IMR-90 (cell line): ENCODE measurements at regions not wholly inside any gene's neighbourhood (a gene's known extent, or its start where the extent isn't known, plus 50 kb on each side); places are given as distances from the start of the nearest gene placed in this dataset.
A peak's percentile ranks its signal among the peaks of the same experiment; 100 is the strongest.

Experiments used
- ATAC-seq: fragments of 200-7000 bp; cut with Tn5 transposase; 2 replicates; pipeline ENCODE4 v1.9.1; 2020; ENCODE audit warnings: low read depth, mild to moderate bottlenecking, moderate library complexity
- BruUV-seq: library from RNA; stranded (reverse); fragments of 400-500 nt; replicated peaks from 2 replicates; lab custom pipeline; 2021; lab: Mats Ljungman, UMichigan
- CTCF ChIA-PET: fragments of 300-600 bp; formaldehyde crosslinking; extraction: SDS; loops from one replicate; lab custom pipeline; 2021; ENCODE audit warnings: antibody characterized with exemption; lab: Yijun Ruan, JAX
- POLR2A ChIA-PET: fragments of 300-600 bp; sonication (Branson Sonifier 250); formaldehyde crosslinking; loops from one replicate; lab custom pipeline; 2022; ENCODE audit warnings: antibody characterized with exemption; ENCODE audit not compliant: unreplicated experiment; lab: Charles Lee
- DNase-seq: peaks from one replicate; pipeline ENCODE4 v3.0.0; 2013
- H2AFZ ChIP-seq: replicated peaks from 2 replicates; pipeline ENCODE3; 2013; ENCODE audit warnings: low read length, mild to moderate bottlenecking; ENCODE audit not compliant: poor library complexity
- H2AK5ac ChIP-seq: 2 replicates; pipeline ENCODE4 v1.6.1; 2013; ENCODE audit warnings: low read depth, low read length, inconsistent platforms
- H2AK9ac ChIP-seq: replicated peaks from 2 replicates; pipeline ENCODE3; 2013; ENCODE audit warnings: mild to moderate bottlenecking, low read depth, low read length, moderate library complexity; ENCODE audit not compliant: poor library complexity
- H2BK120ac ChIP-seq: 2 replicates; pipeline ENCODE4 v1.6.1; 2013; ENCODE audit warnings: low read depth, low read length, inconsistent platforms
- H2BK15ac ChIP-seq: 3 replicates; pipeline ENCODE4 v1.6.1; 2013; ENCODE audit warnings: low read depth, low read length, inconsistent platforms
- H2BK20ac ChIP-seq: 2 replicates; pipeline ENCODE4 v1.6.1; 2013; ENCODE audit warnings: low read depth, mild to moderate bottlenecking, inconsistent platforms, low read length, moderate library complexity
- H2BK5ac ChIP-seq: 2 replicates; pipeline ENCODE4 v1.6.1; 2013; ENCODE audit warnings: mild to moderate bottlenecking, low read depth, low read length, inconsistent platforms; ENCODE audit not compliant: poor library complexity, severe bottlenecking
- H3K14ac ChIP-seq: replicated peaks from 2 replicates; pipeline ENCODE4 v1.6.1; 2013; ENCODE audit warnings: low read depth, low read length, inconsistent platforms
- H3K18ac ChIP-seq: 2 replicates; pipeline ENCODE4 v1.6.1; 2013; ENCODE audit warnings: low read depth, low read length, control low read depth
- H3K23ac ChIP-seq: 2 replicates; pipeline ENCODE4 v1.6.1; 2013; ENCODE audit warnings: low read depth, low read length, inconsistent platforms
- H3K27ac ChIP-seq: 2 replicates; pipeline ENCODE4 v1.5.1; 2013; ENCODE audit warnings: mild to moderate bottlenecking, control low read depth, low read length; ENCODE audit not compliant: insufficient read depth
- H3K27me3 ChIP-seq: 2 replicates; pipeline ENCODE4 v1.6.1; 2013; ENCODE audit warnings: low read length; ENCODE audit not compliant: control insufficient read depth, insufficient read depth
- H3K36me3 ChIP-seq: 2 replicates; pipeline ENCODE4 v1.6.1; 2013; ENCODE audit warnings: low read length, mixed read lengths; ENCODE audit not compliant: control insufficient read depth, insufficient read depth
- H3K4ac ChIP-seq: 2 replicates; pipeline ENCODE4 v1.6.1; 2013; ENCODE audit warnings: low read depth, low read length, inconsistent platforms
- H3K4me1 ChIP-seq: 2 replicates; pipeline ENCODE4 v1.6.1; 2013; ENCODE audit warnings: low read length, mixed read lengths; ENCODE audit not compliant: control insufficient read depth, insufficient read depth
- H3K4me2 ChIP-seq: 2 replicates; pipeline ENCODE4 v1.6.1; 2013; ENCODE audit warnings: low read depth, mild to moderate bottlenecking, control low read depth, low read length, moderate library complexity
- H3K4me3 ChIP-seq: 2 replicates; pipeline ENCODE4 v1.5.1; 2013; ENCODE audit warnings: low read depth, mild to moderate bottlenecking, control low read depth, low read length, moderate library complexity; ENCODE audit not compliant: insufficient read depth
- H3K56ac ChIP-seq: 2 replicates; pipeline ENCODE4 v1.6.1; 2013; ENCODE audit warnings: low read length, inconsistent platforms; ENCODE audit not compliant: insufficient read depth; ENCODE audit errors: extremely low read depth
- H3K79me1 ChIP-seq, 2 experiments: 2 replicates each; pipeline ENCODE4 v1.6.1; 2013; ENCODE audit warnings: low read length in 2 of 2, inconsistent platforms in 1 of 2, low read depth in 1 of 2
- H3K9ac ChIP-seq: 2 replicates; pipeline ENCODE4 v1.6.1; 2013; ENCODE audit warnings: low read depth, low read length, control low read depth
- H3K9me1 ChIP-seq: 2 replicates; pipeline ENCODE4 v1.6.1; 2013; ENCODE audit warnings: low read length, inconsistent platforms; ENCODE audit not compliant: insufficient read depth
- H3K9me3 ChIP-seq: 2 replicates; pipeline ENCODE4 v1.6.1; 2013; ENCODE audit warnings: low read length; ENCODE audit not compliant: control insufficient read depth, insufficient read depth
- H4K20me1 ChIP-seq: 2 replicates; pipeline ENCODE4 v1.6.1; 2013; ENCODE audit warnings: low read length, inconsistent platforms; ENCODE audit not compliant: insufficient read depth
- H4K5ac ChIP-seq: 2 replicates; pipeline ENCODE4 v1.6.1; 2013; ENCODE audit warnings: mild to moderate bottlenecking, low read depth, low read length, control low read depth
- H4K8ac ChIP-seq, 2 experiments: 2 replicates each; pipeline ENCODE4 v1.6.1; 2013; ENCODE audit warnings: low read depth in 2 of 2, low read length in 2 of 2, control low read depth in 1 of 2, inconsistent platforms in 1 of 2
- H4K91ac ChIP-seq: 2 replicates; pipeline ENCODE4 v1.6.1; 2013; ENCODE audit warnings: low read depth, low read length, inconsistent platforms; ENCODE audit not compliant: insufficient read depth
- BHLHE40 ChIP-seq: fragments of 150-350 bp; IDR thresholded peaks from 2 replicates; pipeline ENCODE4 v1.6.1; 2016; ENCODE audit warnings: mild to moderate bottlenecking, low read depth, low read length
- CEBPB ChIP-seq: IDR thresholded peaks from 2 replicates; pipeline ENCODE4 v1.6.1; 2012; ENCODE audit warnings: low read depth, low read length, improper control_type of control experiment
- CHD1 ChIP-seq: IDR thresholded peaks from 2 replicates; pipeline ENCODE4 v1.6.1; 2012; ENCODE audit warnings: low read depth, low read length, improper control_type of control experiment
- CTCF ChIP-seq: conservative IDR thresholded peaks from 2 replicates; pipeline ENCODE4 v1.5.1; 2012; ENCODE audit warnings: mild to moderate bottlenecking, low read depth, low read length, improper control_type of control experiment
- ELK1 ChIP-seq: fragments of 150-350 bp; IDR thresholded peaks from 2 replicates; pipeline ENCODE4 v1.6.1; 2016; ENCODE audit warnings: low read depth, mild to moderate bottlenecking, low read length, moderate library complexity, borderline replicate concordance
- FOS ChIP-seq: fragments of 150-350 bp; IDR thresholded peaks from 2 replicates; pipeline ENCODE4 v1.6.1; 2016; ENCODE audit warnings: low read depth, low read length
- MAFK ChIP-seq: IDR thresholded peaks from 2 replicates; pipeline ENCODE4 v1.6.1; 2012; ENCODE audit warnings: low read depth, low read length, improper control_type of control experiment
- MAZ ChIP-seq: IDR thresholded peaks from 2 replicates; pipeline ENCODE4 v1.6.1; 2012; ENCODE audit warnings: low read depth, mild to moderate bottlenecking, low read length, improper control_type of control experiment, moderate library complexity, borderline replicate concordance
- MXI1 ChIP-seq: IDR thresholded peaks from 2 replicates; pipeline ENCODE4 v1.6.1; 2012; ENCODE audit warnings: low read depth, mild to moderate bottlenecking, low read length, moderate library complexity, borderline replicate concordance
- NFE2L2 ChIP-seq: fragments of 150-350 bp; IDR thresholded peaks from 2 replicates; pipeline ENCODE4 v1.6.1; 2016; ENCODE audit warnings: low read depth, mild to moderate bottlenecking, low read length
- POLR2A ChIP-seq: IDR thresholded peaks from 2 replicates; pipeline ENCODE4 v1.6.1; 2012; ENCODE audit warnings: mild to moderate bottlenecking, low read depth, low read length
- RAD21 ChIP-seq: IDR thresholded peaks from 2 replicates; pipeline ENCODE4 v1.6.1; 2012; ENCODE audit warnings: low read length, improper control_type of control experiment
- RCOR1 ChIP-seq: IDR thresholded peaks from 2 replicates; pipeline ENCODE4 v1.6.1; 2012; ENCODE audit warnings: mild to moderate bottlenecking, low read length, improper control_type of control experiment; ENCODE audit not compliant: insufficient replicate concordance
- RFX5 ChIP-seq: IDR thresholded peaks from 2 replicates; pipeline ENCODE4 v1.8.0; 2012; ENCODE audit warnings: low read depth, mild to moderate bottlenecking, low read length, moderate library complexity
- SMC3 ChIP-seq: fragments of 150-350 bp; IDR thresholded peaks from 2 replicates; pipeline ENCODE4 v1.6.1; 2016; ENCODE audit warnings: low read depth, mild to moderate bottlenecking, antibody characterized with exemption, low read length, moderate library complexity
- USF2 ChIP-seq: fragments of 150-350 bp; IDR thresholded peaks from 2 replicates; pipeline ENCODE4 v1.6.1; 2017; ENCODE audit warnings: mild to moderate bottlenecking, antibody characterized with exemption, low read length, low read depth
- WGBS, 2 experiments: methylation state at CpG; one replicate each; pipeline versions ENCODE4 v1.1.5 to v1.1.7; 2013; ENCODE audit warnings: missing lambda C conversion rate in 2 of 2; ENCODE audit not compliant: insufficient read length in 1 of 2; ENCODE audit errors: extremely low coverage in 2 of 2; 5-methylcytosine and 5-hydroxymethylcytosine counted together
- dilution Hi-C: fragments of 300-500 bp; cut with HindIII; formaldehyde crosslinking; loops from one replicate; pipeline ENCODE4 v1.14.3; 2018; ENCODE audit warnings: low sequenced_read_pairs; ENCODE audit not compliant: unreplicated experiment
- in situ Hi-C: fragments of 300-500 bp; cut with MboI; formaldehyde crosslinking; loops from 3 replicates; pipeline ENCODE4 v1.14.3; 2019; ENCODE audit warnings: low sequenced_read_pairs, inconsistent platforms, mixed read lengths
- intact Hi-C: fragments of 100-400 bp; cut with micrococcal nuclease; formaldehyde crosslinking; loops from 2 replicates; pipeline ENCODE4 v1.10.0; 2022

- no TSS peak for BruUV-seq
- POLR2A ChIA-PET, result interaction anchor here (0.6 kb wide), 2 partner anchors 13 to 166 kb away, joined by 3 read pairs; no protein-coding TSS in a partner anchor
- dilution Hi-C loops (no loop called here), intact Hi-C loops (loop anchor here (1.0 to 5.0 kb wide), 4 partner anchors 36 to 129 kb away; no protein-coding TSS in a partner anchor), in situ Hi-C loops (no loop called here)
- H3K23ac ChIP-seq, result no peak overlapping the region
- CTCF ChIA-PET, result interaction anchor here (1.0 kb wide), 1 partner anchor 51 kb away, joined by 3 read pairs; no protein-coding TSS in a partner anchor
- no peak overlapping the region for H3K4me3 ChIP-seq
- no peak overlapping the region for H2AFZ ChIP-seq
- H3K4me2 ChIP-seq, result no peak overlapping the region; the same call in 1 of the 2 replicates
- peaks cover 7% of the 10 kb centered on the region; the same call in 1 of the 2 replicates for H3K4me1 ChIP-seq
- no peaks in the 10 kb centered on the region for H3K9me1 ChIP-seq
- no peak overlapping the region; the same call in 1 of the 2 replicates for H3K18ac ChIP-seq
- DNase-seq (peak; percentile 99), ATAC-seq (peak; percentile 88)
- H3K27me3 ChIP-seq, result no peaks in the 10 kb centered on the region
- H4K8ac ChIP-seq, result no peak overlapping the region
- TF ChIP-seq POLR2A (no peak), CEBPB (peak; percentile 97), ELK1 (no peak), BHLHE40 (no peak), MAFK (peak; percentile 73), NFE2L2 (peak; percentile 96), CTCF (no peak), USF2 (no peak), FOS (peak; percentile 43; the same call in 1 of the 2 replicates), RAD21 (no peak), SMC3 (no peak), MXI1 (no peak), MAZ (no peak), CHD1 (no peak), RCOR1 (no peak), RFX5 (no peak)
- no peak overlapping the region for H3K14ac ChIP-seq
- no peak overlapping the region for H3K9ac ChIP-seq
- H3K56ac ChIP-seq, result no peak overlapping the region; the same call in 1 of the 2 replicates
- no peak overlapping the region for H2AK5ac ChIP-seq
- H2BK15ac ChIP-seq, result no peak overlapping the region
- no peak overlapping the region for H4K5ac ChIP-seq
- peak overlapping the region; percentile 98 for H2BK5ac ChIP-seq
- no peak overlapping the region for H4K91ac ChIP-seq
- WGBS, 2 experiments, result no CpG with 5 or more reads among the region's 3 CpGs
- no peak overlapping the region for H2BK20ac ChIP-seq
- H3K9me3 ChIP-seq, result no peaks in the 10 kb centered on the region
- H2BK120ac ChIP-seq, result no peak overlapping the region
- no peak overlapping the region for H3K4ac ChIP-seq
- H3K27ac ChIP-seq, result no peak overlapping the region
- H3K79me1 ChIP-seq, result no peaks in the 10 kb centered on the region
- no peaks in the 10 kb centered on the region for H4K20me1 ChIP-seq
- no peak overlapping the region for H2AK9ac ChIP-seq
- no peaks in the 10 kb centered on the region for H3K36me3 ChIP-seq
These were observed 51.7 kb downstream of the GASK1B start for GRCh38 chr4:158121161-158121579.
